ENCODE measurements at regions not wholly inside any gene's neighbourhood (a gene's known extent, or its start where the extent isn't known, plus 50 kb on each side); places are given as distances from the start of the nearest gene placed in this dataset.

DNA sequence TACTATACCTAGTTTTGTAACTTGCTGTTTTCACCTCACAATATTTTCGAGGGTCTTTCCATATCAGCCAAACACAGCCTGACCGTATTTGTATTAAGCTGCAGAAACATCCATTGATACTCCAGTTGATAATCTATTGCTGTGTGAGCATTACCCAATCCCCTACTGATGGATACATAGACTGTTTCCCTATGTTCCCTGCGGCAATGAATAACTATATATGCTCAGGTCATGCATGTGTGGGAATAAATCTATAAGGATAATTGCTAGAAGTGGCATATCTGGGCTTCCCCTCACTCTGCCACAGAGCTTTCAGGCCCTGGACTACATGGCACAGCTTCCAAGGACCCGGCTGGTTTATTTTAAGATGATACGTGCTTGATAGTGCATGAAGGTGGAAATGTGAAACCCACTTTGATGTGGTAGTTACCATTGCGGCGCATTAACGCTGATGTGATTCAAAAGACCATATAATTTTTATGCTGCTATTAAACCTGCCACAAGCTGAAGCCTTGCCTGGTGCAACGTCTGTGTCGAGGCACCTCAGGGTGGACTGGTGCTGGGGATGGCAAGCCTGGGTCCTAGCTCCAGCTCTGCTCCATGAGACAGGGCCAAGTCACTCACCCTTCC is 81.4 kb upstream of the KCNK12 start:
- H3K27me3 ChIP-seq: no peaks in the 10 kb centered on the region
- ATAC-seq (ENCODE audit: low FRiP score in 2 of 2) (no peak), DNase-seq (no peak)
- H3K4me1 ChIP-seq: peaks cover 0 to 10% (median 2%) of the 10 kb centered on the region in 4 donors
- H3K9me3 ChIP-seq: no peaks in the 10 kb centered on the region
- H3K4me3 ChIP-seq: no peak overlapping the region
- no peaks in the 10 kb centered on the region for H3K36me3 ChIP-seq
- TF ChIP-seq POLR2A (IDR thresholded peaks at IDR 0.05) (no peak), POLR2AphosphoS5 (IDR thresholded peaks at IDR 0.05) (no peak), EP300 (IDR thresholded peaks at IDR 0.05) (no peak)
- TF ChIP-seq, protein P1, sequence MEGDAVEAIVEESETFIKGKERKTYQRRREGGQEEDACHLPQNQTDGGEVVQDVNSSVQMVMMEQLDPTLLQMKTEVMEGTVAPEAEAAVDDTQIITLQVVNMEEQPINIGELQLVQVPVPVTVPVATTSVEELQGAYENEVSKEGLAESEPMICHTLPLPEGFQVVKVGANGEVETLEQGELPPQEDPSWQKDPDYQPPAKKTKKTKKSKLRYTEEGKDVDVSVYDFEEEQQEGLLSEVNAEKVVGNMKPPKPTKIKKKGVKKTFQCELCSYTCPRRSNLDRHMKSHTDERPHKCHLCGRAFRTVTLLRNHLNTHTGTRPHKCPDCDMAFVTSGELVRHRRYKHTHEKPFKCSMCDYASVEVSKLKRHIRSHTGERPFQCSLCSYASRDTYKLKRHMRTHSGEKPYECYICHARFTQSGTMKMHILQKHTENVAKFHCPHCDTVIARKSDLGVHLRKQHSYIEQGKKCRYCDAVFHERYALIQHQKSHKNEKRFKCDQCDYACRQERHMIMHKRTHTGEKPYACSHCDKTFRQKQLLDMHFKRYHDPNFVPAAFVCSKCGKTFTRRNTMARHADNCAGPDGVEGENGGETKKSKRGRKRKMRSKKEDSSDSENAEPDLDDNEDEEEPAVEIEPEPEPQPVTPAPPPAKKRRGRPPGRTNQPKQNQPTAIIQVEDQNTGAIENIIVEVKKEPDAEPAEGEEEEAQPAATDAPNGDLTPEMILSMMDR (IDR thresholded peaks at IDR 0.05): no peak
- no peak overlapping the region for H3K27ac ChIP-seq
- WGBS, 2 donors: 87 to 91% methylated on average over 8 to 10 of the region's 10 CpGs

DNA sequence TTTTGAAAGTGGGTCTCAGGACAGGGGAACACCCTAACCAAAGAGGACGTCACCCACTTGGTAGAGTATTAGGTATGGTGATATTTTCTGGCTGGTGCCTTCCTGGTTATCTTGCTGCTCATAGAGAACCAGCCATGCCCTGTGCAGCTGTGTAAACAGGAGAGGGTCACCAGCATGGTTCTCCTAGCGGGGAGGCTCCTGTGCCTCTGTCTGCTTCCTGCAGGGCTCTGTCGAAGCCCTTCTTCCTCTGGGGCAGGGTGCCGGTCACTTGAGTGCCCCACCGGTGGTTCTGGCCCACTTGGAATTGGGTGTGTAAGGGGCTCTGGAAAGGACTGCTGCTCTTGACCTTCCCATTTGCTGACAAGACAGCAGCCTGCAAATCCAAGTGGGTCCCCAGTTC is 80.5 kb upstream of the KCNK12 start:
- 42 to 79% methylated on average over 5 of the region's 5 CpGs for WGBS, 2 donors
- H3K9me3 ChIP-seq: no peaks in the 10 kb centered on the region
- H3K36me3 ChIP-seq: no peaks in the 10 kb centered on the region
- H3K4me1 ChIP-seq: peaks cover 0 to 10% (median 2%) of the 10 kb centered on the region in 4 donors
- ATAC-seq (ENCODE audit: low FRiP score in 2 of 2): no peak
- H3K27me3 ChIP-seq: no peaks in the 10 kb centered on the region
- H3K4me3 ChIP-seq: no peak overlapping the region
- H3K27ac ChIP-seq: no peak overlapping the region
- TF ChIP-seq EP300 (IDR thresholded peaks at IDR 0.05) (no peak), POLR2A (IDR thresholded peaks at IDR 0.05) (no peak), POLR2AphosphoS5 (IDR thresholded peaks at IDR 0.05) (no peak)
- TF ChIP-seq, protein P1 (IDR thresholded peaks at IDR 0.05): no peak
- no peak for DNase-seq

GRCh38 chr2:47650001-47650535 is 79.3 kb upstream of the KCNK12 start:
- Histone ChIP-seq H3K27me3 (no peaks in the 10 kb centered on the region), H3K27ac (no peak overlapping the region), H3K4me3 (no peak overlapping the region), H3K9me3 (no peaks in the 10 kb centered on the region), H3K4me1 (peaks cover 0 to 10% (median 2%) of the 10 kb centered on the region in 4 donors), H3K36me3 (no peaks in the 10 kb centered on the region)
- WGBS, 2 donors: 86 to 87% methylated on average over 9 of the region's 9 CpGs
- no peak for DNase-seq
- TF ChIP-seq POLR2AphosphoS5 (IDR thresholded peaks at IDR 0.05): no peak
- TF ChIP-seq POLR2A (IDR thresholded peaks at IDR 0.05): no peak
- TF ChIP-seq, protein P1 (IDR thresholded peaks at IDR 0.05): no peak
- no peak for TF ChIP-seq EP300 (IDR thresholded peaks at IDR 0.05)
- no peak for ATAC-seq (ENCODE audit: low FRiP score in 2 of 2)

GRCh38 chr2:47645246-47645645 is 74.5 kb upstream of the KCNK12 start:
- H3K36me3 ChIP-seq: no peaks in the 10 kb centered on the region
- DNase-seq (no peak), ATAC-seq (ENCODE audit: low FRiP score in 2 of 2) (no peak)
- H3K9me3 ChIP-seq: no peaks in the 10 kb centered on the region
- WGBS, 2 donors: 43 to 85% methylated on average over 1 of the region's 1 CpG
- no peaks in the 10 kb centered on the region for H3K4me1 ChIP-seq
- no peak overlapping the region for H3K27ac ChIP-seq
- TF ChIP-seq POLR2AphosphoS5 (IDR thresholded peaks at IDR 0.05): no peak
- TF ChIP-seq POLR2A (IDR thresholded peaks at IDR 0.05): no peak
- no peak for TF ChIP-seq EP300 (IDR thresholded peaks at IDR 0.05)
- TF ChIP-seq, protein P1 (IDR thresholded peaks at IDR 0.05): no peak
- H3K27me3 ChIP-seq: no peaks in the 10 kb centered on the region
- no peak overlapping the region for H3K4me3 ChIP-seq

- H3K9me3 ChIP-seq: no peaks in the 10 kb centered on the region
- H3K36me3 ChIP-seq: no peaks in the 10 kb centered on the region
- no peak for DNase-seq
- no peak overlapping the region for H3K27ac ChIP-seq
- 84 to 86% methylated on average over 4 of the region's 4 CpGs for WGBS, 2 donors
- TF ChIP-seq, protein P1 (IDR thresholded peaks at IDR 0.05): no peak
- TF ChIP-seq POLR2AphosphoS5 (IDR thresholded peaks at IDR 0.05) (no peak), POLR2A (IDR thresholded peaks at IDR 0.05) (no peak), EP300 (IDR thresholded peaks at IDR 0.05) (no peak)
- no peaks in the 10 kb centered on the region for H3K4me1 ChIP-seq
- H3K27me3 ChIP-seq: no peaks in the 10 kb centered on the region
- no peak overlapping the region for H3K4me3 ChIP-seq
- ATAC-seq (ENCODE audit: low FRiP score in 2 of 2): no peak
Measured at GRCh38 chr2:47644351-47644750, 73.6 kb upstream of the KCNK12 start.
